C4-2B (cell line): ENCODE measurements at regions not wholly inside any gene's neighbourhood (a gene's known extent, or its start where the extent isn't known, plus 50 kb on each side); places are given as distances from the start of the nearest gene placed in this dataset.

Experiments used
- CTCF ChIP-seq: fragments of 450-650 bp; conservative IDR thresholded peaks from 2 replicates; pipeline ENCODE4 v1.5.1; 2017; ENCODE audit warnings: mild to moderate bottlenecking
- ZFX ChIP-seq: fragments of 450-650 bp; IDR thresholded peaks from 2 replicates; pipeline ENCODE4 v1.6.1; 2017

DNA sequence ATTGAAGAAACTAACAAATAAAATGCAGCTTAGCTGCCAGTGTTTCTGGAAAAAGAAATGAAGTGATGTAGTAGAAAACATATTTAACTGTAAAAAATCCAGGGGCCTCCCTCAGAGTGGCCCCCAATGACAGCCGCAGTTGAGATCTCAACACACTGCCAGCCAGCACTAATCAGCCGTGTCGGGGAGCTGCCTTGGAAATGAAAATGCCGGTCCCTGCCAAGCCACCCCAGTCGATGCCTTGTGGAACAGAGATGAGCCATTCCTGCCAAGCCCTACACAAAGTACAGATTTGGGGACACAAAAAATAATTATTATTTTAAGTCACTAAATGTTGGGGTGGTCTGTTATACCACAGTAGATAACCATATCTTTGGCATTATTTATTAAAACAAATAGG, 1342.4 kb downstream of the EFNB2 start:
- TF ChIP-seq CTCF (no peak), ZFX (no peak)
